SU-DHL-6 (cell line): ENCODE measurements at regions not wholly inside any gene's neighbourhood (a gene's known extent, or its start where the extent isn't known, plus 50 kb on each side); places are given as distances from the start of the nearest gene placed in this dataset.

Experiments used
- EZH2phosphoT487 ChIP-seq: fragments of 200-600 bp; sonication (generic), shearing (Covaris generic); conservative IDR thresholded peaks from 2 replicates; pipeline ENCODE4 v1.6.1; 2018; ENCODE audit warnings: mild to moderate bottlenecking, antibody characterized with exemption, low read length, moderate library complexity, mixed read lengths
- TF ChIP-seq, protein P1 (sequence below): fragments of 200-600 bp; sonication (generic); IDR thresholded peaks from one replicate; pipeline ENCODE4 v1.5.1; 2017; ENCODE audit warnings: antibody characterized with exemption, mild to moderate bottlenecking, low read length, moderate library complexity; ENCODE audit not compliant: insufficient read depth, poor library complexity, severe bottlenecking

DNA sequence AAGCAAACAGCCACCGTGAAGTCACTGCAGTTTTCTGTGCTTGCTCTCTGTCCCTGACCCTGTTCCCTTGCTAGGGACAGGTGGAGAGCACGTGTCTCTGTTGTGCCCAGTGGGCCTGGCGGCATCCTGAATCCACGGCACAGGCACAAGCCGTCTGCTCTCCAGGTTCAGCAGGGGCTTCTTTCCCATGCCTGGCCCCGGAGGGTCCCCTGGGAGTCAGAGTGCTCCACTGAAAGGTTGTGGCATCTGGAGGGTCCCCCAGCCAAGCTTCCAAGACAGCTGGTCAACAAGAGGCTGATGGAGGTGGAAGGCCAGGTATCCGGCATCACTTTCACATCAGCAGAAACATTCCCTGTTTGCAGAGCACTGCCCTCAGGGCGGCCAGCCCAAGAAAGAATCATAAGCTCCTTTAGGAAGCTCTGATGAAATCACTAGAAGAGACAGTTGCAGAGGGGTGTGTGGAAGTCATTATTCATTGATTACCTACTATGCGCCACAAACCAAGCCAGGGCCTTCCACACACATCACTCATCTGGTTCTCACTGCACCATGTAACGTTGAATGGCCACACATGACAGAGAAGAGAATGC, 346.4 kb upstream of the B3GAT1 start:
- TF ChIP-seq, protein P1, sequence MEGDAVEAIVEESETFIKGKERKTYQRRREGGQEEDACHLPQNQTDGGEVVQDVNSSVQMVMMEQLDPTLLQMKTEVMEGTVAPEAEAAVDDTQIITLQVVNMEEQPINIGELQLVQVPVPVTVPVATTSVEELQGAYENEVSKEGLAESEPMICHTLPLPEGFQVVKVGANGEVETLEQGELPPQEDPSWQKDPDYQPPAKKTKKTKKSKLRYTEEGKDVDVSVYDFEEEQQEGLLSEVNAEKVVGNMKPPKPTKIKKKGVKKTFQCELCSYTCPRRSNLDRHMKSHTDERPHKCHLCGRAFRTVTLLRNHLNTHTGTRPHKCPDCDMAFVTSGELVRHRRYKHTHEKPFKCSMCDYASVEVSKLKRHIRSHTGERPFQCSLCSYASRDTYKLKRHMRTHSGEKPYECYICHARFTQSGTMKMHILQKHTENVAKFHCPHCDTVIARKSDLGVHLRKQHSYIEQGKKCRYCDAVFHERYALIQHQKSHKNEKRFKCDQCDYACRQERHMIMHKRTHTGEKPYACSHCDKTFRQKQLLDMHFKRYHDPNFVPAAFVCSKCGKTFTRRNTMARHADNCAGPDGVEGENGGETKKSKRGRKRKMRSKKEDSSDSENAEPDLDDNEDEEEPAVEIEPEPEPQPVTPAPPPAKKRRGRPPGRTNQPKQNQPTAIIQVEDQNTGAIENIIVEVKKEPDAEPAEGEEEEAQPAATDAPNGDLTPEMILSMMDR = no peak
- TF ChIP-seq EZH2phosphoT487 = no peak
